Ramos (cell line): ENCODE measurements at regions not wholly inside any gene's neighbourhood (a gene's known extent, or its start where the extent isn't known, plus 50 kb on each side); places are given as distances from the start of the nearest gene placed in this dataset.

ENCODE experiments used
- in situ Hi-C: fragments of 300-500 bp; cut with MboI; formaldehyde crosslinking; loops from one replicate; pipeline ENCODE4 v1.14.3; 2022; ENCODE audit warnings: low sequenced_read_pairs; ENCODE audit not compliant: unreplicated experiment

DNA sequence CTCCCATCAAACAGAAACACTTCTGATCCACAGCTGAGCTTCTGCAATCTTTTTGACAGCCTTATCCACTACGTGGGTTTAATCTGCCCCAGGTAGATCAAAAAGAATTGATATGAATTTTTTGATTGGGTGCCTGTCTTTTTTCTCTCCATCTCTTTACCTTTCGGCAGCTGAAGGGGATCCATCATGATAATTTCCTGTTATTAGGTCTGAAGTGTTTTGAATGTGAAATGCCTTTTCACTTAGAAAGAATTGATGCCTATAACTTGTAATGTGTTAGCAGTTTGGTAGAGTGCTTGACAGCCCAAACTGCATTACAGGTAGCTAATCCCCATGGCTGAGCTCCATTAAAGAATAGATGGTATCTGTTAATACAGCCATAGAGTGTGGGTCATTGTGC, 745.4 kb downstream of the TLR4 start:
- in situ Hi-C loops: no loop called here

DNA sequence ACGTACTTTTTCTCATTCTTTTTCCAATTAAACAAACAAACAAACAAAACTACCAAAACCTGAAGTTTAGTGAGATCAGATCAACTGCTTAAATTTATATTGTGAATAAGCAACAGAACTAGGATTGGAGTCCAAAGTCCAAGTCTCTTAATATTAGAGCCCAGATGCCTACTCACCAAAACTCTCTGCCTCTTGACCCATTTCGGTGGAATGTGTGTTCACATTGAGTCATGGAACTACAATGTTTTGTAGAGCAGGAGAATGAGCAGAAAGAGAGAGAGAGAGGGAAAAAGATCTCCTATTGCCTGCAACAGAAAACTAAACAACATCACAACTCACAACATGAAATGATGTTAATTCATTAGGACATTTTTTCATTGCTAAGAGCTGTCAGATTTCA, 751.1 kb downstream of the TLR4 start:
- in situ Hi-C loops: no loop called here

DNA sequence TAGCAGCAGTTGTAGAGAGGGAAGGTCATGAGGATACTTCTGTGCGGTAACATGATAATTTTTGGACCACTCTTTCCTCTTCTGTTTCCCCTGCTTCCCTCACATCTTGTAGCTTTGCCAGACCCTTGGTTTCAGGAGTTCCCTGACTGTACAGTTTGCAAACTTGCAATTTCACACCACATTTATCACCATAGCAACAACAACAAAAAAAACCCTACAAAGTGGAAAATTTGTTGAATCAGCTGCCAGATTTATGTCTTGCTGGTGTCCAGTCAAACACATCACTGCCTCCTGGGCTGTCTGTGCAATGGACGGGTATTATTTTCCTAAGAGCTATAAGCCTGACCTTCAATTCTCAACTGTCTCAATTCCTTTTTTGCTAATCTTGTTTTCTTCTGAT, 751.6 kb downstream of the TLR4 start:
- in situ Hi-C loops: no loop called here

DNA sequence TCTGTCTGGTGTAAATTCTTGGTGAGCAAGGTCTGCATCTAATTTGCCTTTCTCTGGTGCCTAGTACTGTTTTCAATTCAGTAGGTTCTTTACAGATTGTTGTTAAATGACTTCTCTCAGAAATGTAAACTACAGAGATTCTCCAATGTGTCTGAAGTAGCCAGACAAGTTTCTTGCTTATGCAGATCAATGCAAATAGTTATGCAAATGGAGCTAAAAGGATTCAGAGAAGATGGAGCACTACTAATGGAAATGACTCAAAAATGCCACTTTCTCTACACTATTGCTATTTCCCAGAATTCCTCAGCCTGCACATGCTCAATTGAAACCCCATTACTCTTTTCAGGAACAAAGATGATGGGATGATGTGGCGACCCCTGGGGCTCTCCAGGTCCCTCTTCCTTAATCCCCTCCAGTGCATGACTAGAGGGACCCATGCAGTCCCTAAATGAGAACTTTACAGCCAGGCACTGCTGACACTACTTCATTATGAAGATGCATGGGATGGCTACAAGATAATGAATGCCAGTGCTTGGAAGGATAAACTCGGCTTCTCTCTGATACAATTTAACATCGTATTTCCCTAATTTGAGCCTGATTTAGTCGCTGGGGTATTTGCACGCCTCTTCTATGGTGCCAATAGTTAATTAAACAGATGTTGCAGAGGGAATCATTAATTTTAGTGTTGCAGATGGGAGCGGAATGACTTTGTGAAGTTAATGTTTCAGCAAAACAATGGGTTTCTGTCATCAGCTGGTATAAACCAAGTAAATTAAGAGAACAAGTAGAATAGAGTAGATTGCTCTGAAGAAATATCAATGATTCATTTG, 753.2 kb downstream of the TLR4 start:
- in situ Hi-C loops: no loop called here

DNA sequence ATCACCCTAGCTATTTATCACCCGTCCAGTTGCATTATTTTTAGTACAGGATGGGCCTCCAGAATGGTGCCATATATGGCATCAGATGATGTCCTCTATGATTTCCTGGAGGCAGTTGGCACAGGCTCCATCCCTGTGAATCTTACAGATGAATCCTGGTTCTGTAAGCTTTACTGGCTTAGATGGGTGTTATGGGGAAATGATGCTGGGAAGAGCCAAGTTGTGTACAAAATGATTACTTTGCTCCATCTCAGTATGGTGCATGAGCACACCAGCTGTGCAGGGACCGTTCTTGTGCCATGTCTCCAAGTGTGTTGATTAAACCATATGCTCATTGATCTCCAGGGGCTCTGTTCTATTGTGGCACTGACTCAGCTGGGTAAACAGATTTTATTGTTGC, 755.7 kb downstream of the TLR4 start:
- in situ Hi-C loops: loop anchor here (10.0 kb wide), 1 partner anchor 55 kb away; no protein-coding TSS in a partner anchor

DNA sequence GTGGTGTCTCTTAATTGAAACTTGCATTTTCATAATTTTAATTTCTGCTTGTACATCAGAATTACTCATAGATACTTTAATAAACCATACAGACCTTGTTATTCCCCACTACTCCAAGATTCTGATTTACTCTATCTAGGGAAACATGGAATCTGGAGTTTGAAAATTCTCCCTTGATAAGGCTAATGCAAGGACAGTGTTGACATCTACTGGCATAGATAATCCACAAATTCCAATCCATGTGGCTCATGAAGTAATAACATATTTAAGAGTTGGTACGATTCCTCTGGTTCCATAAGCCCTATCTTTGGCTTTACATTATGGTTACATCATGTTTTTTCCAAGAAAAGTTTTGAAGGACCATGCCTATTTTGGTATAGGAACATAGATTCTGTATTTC, 759.2 kb downstream of the TLR4 start:
- in situ Hi-C loops: loop anchor here (10.0 kb wide), 1 partner anchor 59 kb away; no protein-coding TSS in a partner anchor

DNA sequence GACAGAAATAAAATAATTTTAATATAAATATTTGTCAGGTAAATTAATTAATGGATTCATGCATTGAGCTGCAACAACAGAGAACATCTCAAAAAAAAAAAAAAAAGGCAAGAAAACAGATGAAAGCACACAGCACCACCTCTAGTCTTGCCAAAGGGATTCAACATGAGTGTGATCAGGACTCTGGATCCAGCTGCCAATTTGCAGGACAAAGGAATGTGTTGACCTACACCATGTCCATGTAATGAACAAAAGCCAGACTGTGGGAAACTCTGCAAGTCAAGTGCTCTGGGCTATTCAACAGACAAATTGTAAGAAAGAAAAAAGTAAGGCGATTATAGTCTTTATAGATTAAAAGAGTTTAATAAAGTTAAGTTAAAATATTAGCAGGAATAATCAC, 769.3 kb downstream of the TLR4 start:
- in situ Hi-C loops: no loop called here

DNA sequence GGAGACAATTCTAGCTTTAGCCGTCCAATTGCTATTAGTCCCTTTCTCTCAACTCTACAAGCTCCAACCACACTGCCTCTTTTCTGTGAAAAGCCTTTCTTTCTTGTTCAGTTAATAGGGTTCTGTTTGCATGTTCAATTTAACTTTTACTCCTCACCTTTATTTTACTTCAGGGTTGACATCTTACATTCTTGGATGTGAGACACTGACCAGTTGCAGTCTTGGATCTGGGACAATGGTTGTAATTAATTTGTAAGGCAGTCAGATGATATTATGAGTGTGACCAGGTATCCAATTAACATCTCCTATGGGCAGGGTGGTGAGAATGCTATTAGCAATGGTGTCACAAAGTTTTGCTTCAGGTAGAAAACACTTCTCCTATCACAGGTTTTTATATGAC, 774.5 kb downstream of the TLR4 start:
- in situ Hi-C loops: no loop called here

DNA sequence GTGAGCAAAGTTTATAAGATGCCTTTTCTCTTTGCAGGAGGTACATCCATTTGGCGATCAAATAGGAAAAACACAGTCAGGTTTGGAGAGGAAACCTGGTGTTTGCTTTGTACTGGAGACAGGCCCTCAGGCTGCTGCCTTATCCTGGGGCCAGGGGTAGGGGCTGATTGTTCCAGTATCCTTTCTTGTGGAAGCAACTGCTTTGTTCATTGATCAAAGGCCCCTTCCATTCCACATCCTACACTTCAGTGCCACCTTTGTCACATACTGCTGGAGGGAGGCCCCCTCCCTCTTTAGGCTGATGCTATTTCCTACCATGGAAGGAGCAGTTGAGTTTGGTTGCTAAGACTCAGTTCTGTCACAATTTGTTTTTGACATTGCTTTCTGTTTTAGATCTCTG, 778.1 kb downstream of the TLR4 start:
- in situ Hi-C loops: no loop called here

DNA sequence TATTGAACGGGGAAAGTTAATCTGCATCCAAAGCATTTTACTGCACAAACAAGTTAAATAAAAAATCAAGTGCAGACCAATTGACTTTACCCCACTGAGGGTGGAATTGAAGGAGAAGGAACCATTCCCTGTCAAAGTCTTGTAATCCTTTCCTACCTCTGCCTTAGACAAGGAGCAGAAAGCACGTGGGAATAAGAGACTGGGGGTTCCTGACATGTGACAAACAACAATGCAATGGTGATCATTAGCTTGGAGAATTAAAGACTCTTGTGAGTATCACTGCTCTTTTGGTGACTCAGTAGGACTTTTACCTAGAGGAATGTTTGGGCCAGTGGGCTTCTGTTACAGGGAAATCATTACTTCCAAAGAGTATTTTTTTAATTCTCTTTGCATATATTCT, 779.5 kb downstream of the TLR4 start:
- in situ Hi-C loops: no loop called here

DNA sequence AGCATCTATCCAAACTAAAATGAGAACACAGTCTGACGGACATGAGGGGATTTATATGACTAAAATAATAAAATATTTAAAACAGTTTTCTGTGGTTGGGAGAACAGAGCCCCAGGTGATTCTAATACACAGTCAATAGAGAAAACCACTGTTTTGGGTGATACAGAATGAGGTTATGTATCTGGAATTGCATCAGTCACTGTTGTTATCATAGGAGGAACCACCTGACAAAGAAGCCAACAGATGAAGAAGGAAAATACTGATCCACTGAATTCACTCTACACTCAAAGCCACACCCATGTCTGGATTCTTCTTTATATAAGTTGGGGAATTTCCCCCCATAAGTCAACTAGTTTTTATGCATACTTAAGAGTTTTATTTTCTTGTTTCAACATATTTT, 799.0 kb downstream of the TLR4 start:
- in situ Hi-C loops: no loop called here

DNA sequence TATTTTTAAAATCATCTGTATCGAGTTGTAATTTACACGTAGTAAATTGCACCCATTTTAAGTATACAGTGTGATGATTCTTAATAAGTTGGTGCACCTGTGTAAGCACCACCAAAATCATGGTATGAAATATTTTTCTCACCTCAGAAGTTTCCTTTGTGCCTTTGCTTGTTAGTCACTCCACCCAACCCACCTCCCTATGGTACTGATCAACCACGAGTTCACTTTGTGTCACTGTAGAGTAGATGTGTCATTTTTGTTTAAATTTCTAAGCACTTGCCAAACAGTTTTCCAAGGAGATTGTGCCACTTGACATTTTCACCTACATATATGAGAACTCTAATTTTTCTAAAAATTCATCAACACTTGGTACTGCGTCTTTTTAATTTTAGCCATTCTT, 806.5 kb downstream of the TLR4 start:
- in situ Hi-C loops: no loop called here

DNA sequence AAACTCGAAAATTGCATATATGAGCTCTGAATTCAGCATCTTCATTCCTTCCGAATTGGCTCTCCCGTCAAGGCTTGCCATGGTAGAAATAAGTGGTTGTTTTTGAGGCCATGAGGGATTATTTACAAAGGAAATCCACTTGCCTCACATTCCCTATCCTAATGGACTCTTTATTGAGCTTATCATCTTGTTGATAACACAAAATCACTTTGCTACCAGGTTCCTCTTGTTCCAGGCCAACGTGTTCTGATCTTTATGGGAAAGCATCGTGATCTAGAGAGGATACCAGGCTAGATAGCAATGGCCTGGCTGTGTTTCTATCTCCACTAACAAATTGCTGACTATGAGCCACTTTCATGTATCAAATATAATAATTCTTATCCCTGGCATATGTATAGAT, 811.7 kb downstream of the TLR4 start:
- in situ Hi-C loops: no loop called here

DNA sequence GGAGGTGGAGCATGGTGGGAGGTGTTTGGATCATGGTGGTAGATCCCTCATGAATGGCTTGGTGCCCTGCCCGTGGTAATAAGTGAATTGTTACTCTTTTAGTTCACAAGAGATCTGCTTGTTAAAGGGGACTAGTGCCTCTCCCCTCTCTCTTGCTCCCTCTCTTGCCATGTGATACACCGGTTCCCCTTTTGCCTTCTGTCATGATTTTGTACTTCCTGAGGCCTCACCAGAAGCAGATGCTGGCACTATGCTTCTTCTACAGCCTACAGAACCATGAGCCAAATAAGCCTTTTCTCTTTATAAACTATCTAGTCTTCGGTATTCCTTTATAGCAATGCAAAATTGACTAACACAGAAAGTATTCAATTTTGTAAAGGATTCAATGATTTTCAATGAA, 817.1 kb downstream of the TLR4 start:
- in situ Hi-C loops: no loop called here

DNA sequence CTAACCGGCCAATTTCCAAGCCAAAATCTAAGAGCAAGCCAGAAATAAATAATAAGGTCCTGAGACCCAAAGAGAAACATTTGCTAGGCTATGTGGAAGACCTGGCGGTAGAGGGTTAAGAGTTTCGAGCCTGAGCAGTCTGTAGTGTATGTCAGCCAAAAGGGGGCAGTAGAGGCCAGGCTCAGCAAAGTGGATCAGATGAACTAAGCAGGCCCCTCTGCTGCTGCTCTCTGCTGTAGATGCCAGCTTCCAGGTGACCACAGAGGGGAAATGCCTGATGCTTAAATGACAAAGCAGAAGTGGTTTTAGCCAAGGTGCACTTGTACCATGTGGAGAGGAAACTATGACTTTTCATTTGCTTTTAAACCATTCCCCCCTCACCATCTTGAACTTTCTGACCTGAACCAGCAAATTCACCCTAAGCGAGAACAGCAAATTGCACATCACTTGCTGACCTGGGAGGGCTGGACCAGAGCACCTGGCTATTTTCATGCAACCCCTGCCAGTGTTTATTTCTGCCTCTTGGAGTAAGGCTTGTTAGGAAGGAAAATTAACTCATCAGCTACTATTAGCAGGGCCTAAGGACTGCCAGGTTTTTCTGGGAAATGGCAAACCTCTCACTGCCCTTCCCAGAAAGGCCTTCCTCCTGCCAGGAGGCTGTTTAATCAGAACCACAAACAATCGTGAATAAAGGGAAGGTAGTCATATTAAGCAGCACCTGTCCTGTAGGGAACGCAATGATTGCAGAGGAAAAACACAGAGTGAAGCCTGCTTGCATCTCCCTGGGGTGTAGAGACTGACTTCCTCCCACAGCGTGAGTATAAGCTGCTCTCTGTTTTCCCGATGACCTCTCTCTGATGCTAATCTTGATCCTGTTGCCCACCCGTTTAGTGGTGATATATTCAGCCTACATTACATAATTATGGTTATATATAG, 818.2 kb downstream of the TLR4 start:
- in situ Hi-C loops: no loop called here

DNA sequence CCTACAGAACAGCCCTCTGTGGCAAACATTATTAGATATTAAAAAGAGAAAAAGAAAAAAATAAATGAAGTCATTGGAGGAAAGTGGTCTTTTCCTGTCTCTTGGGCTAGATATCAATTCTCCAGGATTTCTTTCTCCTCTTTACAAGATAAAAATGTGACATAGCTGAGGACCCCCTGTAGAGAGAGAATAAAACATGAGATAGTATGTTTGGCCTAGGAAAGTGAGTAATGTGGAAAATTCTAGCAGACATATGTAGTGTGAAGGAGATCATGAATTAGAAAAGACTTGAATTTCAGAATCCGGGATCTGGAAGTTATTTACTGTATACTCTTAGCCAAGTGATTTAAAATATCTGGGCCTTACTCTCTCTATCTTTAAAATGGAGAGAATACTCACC, 823.1 kb downstream of the TLR4 start:
- in situ Hi-C loops: no loop called here

DNA sequence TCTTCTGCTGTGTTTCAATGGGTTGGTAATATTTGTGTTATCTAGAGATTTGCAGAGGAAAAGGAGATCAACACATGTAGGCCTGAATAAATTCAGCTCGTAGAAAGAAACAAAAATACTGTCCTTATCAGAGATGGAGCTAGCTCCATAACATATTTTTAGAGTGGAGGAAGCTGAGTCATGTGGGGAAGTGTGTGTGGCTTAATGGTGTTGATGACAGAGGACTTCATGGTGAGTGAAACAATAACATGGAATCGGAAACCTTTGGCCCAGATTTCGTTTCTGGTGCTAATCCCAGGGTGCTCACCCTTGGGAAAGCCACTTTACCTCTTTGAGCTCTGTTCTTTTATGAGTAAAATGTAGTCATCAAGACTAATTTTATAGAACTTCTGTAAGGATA, 825.0 kb downstream of the TLR4 start:
- in situ Hi-C loops: no loop called here

DNA sequence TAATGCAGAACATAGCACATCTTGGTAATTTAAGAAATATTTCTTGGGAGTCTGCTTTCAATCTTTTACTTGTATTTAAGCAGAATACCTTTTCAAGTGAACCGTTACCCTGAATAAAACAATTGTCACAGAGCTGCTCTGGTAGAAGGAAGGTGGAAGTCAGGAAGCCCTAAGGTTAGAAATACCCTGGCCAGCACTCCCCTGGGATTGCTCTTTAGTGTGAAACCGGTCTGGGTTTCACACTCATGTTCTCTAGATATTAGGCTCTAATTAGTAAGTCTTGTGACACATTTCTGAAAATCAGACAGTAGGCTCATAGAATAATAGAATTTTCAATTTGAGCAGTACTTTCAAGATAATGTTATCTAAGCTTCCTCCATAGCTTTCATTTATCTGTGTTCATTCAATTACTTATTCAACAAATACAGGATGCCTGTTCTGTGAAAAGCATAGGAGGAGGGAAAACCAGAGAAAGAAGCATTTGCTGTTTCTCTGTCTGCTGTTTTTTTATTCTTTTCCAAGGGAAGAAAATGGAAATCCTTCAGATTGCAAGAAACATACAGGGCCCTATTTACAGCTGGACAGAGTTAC, 825.5 kb downstream of the TLR4 start:
- in situ Hi-C loops: no loop called here

DNA sequence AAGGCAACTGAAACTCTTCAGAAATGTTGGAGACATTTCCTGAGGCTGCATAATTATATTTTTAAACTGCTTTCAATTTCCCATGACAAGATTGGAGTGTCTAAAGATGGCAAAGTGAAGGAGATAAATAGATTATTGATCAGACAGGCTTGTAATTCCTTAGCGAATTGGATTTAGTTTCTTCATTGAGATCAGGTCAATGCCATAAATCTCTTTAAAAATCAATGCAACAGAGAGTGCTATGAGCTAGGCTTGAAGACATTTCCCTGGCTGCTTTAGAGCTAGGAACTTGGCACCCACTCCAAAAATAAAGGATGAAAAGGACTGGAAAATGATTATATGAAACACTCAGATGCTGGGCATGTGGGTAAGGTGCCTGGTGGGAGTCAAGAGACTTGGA, 828.4 kb downstream of the TLR4 start:
- in situ Hi-C loops: no loop called here

DNA sequence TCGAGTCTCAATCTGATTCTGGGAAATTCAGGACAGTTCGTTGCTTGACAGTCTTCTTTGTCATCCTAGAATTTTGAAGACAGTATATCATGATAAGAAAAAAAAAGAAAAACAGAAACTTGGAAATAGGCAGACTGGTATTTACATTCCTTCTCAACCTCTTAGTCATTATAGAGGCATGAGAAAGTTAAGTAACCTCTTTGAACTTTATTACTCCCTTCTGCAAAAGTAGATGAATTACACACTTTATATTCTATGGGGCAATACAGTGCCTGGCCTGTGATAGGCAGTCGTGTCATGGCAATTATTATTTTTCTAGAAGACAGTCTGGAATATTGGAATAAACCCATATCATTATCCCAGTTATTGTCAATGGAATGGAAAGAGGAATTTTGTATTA, 828.9 kb downstream of the TLR4 start:
- in situ Hi-C loops: no loop called here

DNA sequence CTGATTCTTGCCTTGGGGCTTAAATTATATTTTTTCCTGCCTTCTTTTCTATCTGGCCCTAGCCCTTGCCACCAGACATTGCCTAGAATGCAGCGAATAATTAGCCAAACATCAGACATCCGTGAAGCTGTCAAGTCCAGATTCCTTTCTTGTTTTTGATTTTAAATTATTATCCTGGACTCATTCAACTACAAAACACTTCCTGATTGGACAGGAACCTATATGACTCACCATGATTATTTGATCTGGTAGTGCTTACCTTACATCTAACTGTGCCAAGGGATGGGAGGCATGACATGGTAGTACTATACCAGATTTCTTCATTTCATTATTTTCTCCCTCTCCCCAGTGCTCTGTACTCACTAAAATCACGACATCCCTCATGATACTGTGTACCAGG, 829.6 kb downstream of the TLR4 start:
- in situ Hi-C loops: no loop called here
